Panc1 (cell line): ENCODE measurements at regions not wholly inside any gene's neighbourhood (a gene's known extent, or its start where the extent isn't known, plus 50 kb on each side); places are given as distances from the start of the nearest gene placed in this dataset.

Experiments
- ATAC-seq: fragments of 200-7000 bp; cut with Tn5 transposase; 2 replicates; pipeline ENCODE4 v1.9.1; 2020; ENCODE audit warnings: mild to moderate bottlenecking, moderate library complexity
- BruUV-seq: library from RNA; stranded (reverse); fragments of 400-500 nt; replicated peaks from 2 replicates; lab custom pipeline; 2021; lab: Mats Ljungman, UMichigan
- CTCF ChIA-PET: fragments of 300-600 bp; sonication (Branson Sonifier 250); formaldehyde crosslinking; loops from one replicate; lab custom pipeline; 2022; ENCODE audit warnings: antibody characterized with exemption; lab: Charles Lee
- POLR2A ChIA-PET: fragments of 300-600 bp; sonication (Branson Sonifier 250); formaldehyde crosslinking; loops from one replicate; lab custom pipeline; 2022; ENCODE audit warnings: antibody characterized with exemption; lab: Charles Lee
- DNase-seq: peaks from one replicate; pipeline ENCODE4 v3.0.0-alpha.2; 2010; ENCODE audit warnings: low read depth, low spot score
- H3K27ac ChIP-seq: 2 replicates; pipeline ENCODE4 v1.5.1; 2011; ENCODE audit warnings: mild to moderate bottlenecking, low read length, inconsistent platforms
- H3K27me3 ChIP-seq: fragments of 200-500 bp; sonication (Bioruptor generic); 2 replicates; pipeline ENCODE4 v1.6.0; 2014; ENCODE audit warnings: low read length, inconsistent platforms; ENCODE audit not compliant: control insufficient read depth, insufficient read depth
- H3K36me3 ChIP-seq: fragments of 200-500 bp; sonication (Bioruptor generic); 2 replicates; pipeline ENCODE4 v1.5.1; 2014; ENCODE audit warnings: inconsistent platforms, mild to moderate bottlenecking, low read length, moderate library complexity; ENCODE audit not compliant: control insufficient read depth, insufficient read depth
- H3K4me1 ChIP-seq: 2 replicates; pipeline ENCODE4 v1.5.1; 2011; ENCODE audit warnings: inconsistent platforms, mild to moderate bottlenecking, low read length, moderate library complexity; ENCODE audit not compliant: control insufficient read depth, insufficient read depth
- H3K4me3 ChIP-seq, 2 experiments: 2 replicates each; pipeline ENCODE4 v1.5.1; 2011 to 2012; ENCODE audit warnings: low read depth in 2 of 2, low read length in 2 of 2, mild to moderate bottlenecking in 2 of 2, inconsistent platforms in 1 of 2, moderate library complexity in 1 of 2
- H3K9me3 ChIP-seq: fragments of 200-500 bp; sonication (Bioruptor generic); 2 replicates; pipeline ENCODE4 v1.5.1; 2014; ENCODE audit warnings: low read depth, mild to moderate bottlenecking, inconsistent platforms, low read length, moderate library complexity; ENCODE audit not compliant: control insufficient read depth, insufficient read depth
- POLR2AphosphoS5 ChIP-seq: IDR thresholded peaks from 2 replicates; pipeline ENCODE4 v1.6.1; 2012; ENCODE audit warnings: mild to moderate bottlenecking, low read depth, low read length, moderate library complexity
- REST ChIP-seq, 2 experiments: IDR thresholded peaks; 2 replicates each; pipeline ENCODE4 v1.6.1; 2011 to 2012; ENCODE audit warnings: low read depth in 2 of 2, control low read depth in 1 of 2, low read length in 1 of 2, mild to moderate bottlenecking in 1 of 2, moderate library complexity in 1 of 2; ENCODE audit not compliant: insufficient read depth in 1 of 2
- SIN3A ChIP-seq: IDR thresholded peaks from 2 replicates; pipeline ENCODE4 v1.6.1; 2012; ENCODE audit warnings: low read depth, mild to moderate bottlenecking, low read length, moderate library complexity, borderline replicate concordance; ENCODE audit not compliant: insufficient read depth
- TCF7L2 ChIP-seq: IDR thresholded peaks from 2 replicates; pipeline ENCODE4 v1.6.1; 2011; ENCODE audit warnings: mild to moderate bottlenecking, low read depth, low read length, inconsistent platforms
- in situ Hi-C: cut with HindIII; loops from 2 replicates; pipeline ENCODE4 v1.10.0; 2016; ENCODE audit warnings: low sequenced_read_pairs, low pct_unique_long_range_greater_than_20kb
- intact Hi-C: fragments of 100-400 bp; cut with micrococcal nuclease; formaldehyde crosslinking; loops from one replicate; pipeline ENCODE4 v1.10.0; 2022; ENCODE audit not compliant: unreplicated experiment
- TF ChIP-seq, protein P1 (sequence below): fragments of 450-650 bp; IDR thresholded peaks from 2 replicates; pipeline ENCODE4 v1.5.1; 2017; ENCODE audit warnings: mild to moderate bottlenecking

DNA sequence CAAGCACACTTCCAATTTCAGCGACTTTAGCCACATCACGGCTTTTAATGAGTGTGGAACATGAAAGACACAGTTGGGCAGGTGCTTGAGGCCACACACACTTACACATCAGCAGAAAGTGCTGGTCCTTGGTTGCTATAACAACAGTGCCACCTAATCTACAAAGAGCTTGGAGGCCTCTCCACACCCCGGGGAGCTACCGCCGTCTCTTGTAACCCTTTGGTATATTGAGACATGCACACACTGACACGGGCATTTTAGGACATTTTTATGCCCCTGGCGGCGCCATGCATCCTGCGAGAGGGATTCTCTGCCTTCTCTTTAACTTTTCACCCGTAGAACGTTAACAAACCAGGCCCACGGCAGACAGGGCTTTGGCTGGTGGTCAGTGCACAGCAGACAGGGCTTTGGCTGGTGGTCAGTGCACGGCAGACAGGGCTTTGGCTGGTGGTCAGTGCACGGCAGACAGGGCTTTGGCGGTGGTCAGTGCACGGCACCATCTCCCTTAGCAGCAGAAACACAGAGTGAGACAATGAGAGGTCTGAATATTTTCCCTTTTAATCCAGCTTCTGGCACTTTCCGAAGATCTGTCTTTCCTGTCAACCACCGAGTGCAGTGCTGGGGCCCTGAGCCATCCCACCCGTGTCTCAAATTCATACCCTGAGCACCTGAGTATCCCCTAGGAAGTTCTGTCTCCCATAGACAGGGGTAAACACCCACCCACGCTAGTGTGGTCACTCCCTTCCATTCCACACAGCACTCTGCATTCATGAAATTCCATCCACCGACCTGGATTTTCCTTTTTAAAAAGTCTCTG, 116.6 kb upstream of the RPS6KA2 start:
- intact Hi-C loops (no loop called here), in situ Hi-C loops (no loop called here)
- Histone ChIP-seq H3K36me3 (no peaks in the 10 kb centered on the region), H3K27ac (no peak overlapping the region), H3K27me3 (0 out of 2 replicates have a peak, but pooled peaks cover 2% of the 10 kb centered on the region), H3K4me1 (peaks cover 6% of the 10 kb centered on the region), H3K9me3 (no peaks in the 10 kb centered on the region), H3K4me3 (no peak overlapping the region)
- BruUV-seq = no TSS peak
- DNase-seq = no peak
- no peak for ATAC-seq
- no peak for TF ChIP-seq POLR2AphosphoS5
- no peak for TF ChIP-seq REST (IDR thresholded peaks at IDR 0.05; ENCODE audit: insufficient read depth in 1 of 2, low read depth in 2 of 2, low read length in 1 of 2)
- no peak for TF ChIP-seq SIN3A
- TF ChIP-seq, protein P1, sequence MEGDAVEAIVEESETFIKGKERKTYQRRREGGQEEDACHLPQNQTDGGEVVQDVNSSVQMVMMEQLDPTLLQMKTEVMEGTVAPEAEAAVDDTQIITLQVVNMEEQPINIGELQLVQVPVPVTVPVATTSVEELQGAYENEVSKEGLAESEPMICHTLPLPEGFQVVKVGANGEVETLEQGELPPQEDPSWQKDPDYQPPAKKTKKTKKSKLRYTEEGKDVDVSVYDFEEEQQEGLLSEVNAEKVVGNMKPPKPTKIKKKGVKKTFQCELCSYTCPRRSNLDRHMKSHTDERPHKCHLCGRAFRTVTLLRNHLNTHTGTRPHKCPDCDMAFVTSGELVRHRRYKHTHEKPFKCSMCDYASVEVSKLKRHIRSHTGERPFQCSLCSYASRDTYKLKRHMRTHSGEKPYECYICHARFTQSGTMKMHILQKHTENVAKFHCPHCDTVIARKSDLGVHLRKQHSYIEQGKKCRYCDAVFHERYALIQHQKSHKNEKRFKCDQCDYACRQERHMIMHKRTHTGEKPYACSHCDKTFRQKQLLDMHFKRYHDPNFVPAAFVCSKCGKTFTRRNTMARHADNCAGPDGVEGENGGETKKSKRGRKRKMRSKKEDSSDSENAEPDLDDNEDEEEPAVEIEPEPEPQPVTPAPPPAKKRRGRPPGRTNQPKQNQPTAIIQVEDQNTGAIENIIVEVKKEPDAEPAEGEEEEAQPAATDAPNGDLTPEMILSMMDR = no peak
- TF ChIP-seq TCF7L2 = no peak
- CTCF ChIA-PET = no interaction called here
- POLR2A ChIA-PET = no interaction called here

DNA sequence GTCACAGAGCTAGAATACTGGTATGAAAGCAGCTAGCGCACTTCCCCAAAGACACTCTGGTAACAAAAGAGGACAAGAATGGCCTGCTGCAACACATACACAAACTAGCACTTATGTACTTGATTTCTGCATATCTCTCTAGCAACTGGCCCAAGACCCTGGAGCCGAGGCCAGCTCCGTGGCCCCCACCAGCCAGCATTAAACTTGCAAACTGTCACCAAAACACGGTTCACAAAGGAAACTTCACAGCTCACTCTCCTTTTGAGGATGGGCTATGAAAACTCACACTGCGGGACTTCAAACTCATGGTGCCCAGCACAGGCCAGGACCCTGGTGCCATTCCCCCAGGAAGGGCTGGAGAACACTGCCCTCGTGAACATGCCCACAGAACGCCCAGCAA, 115.9 kb upstream of the RPS6KA2 start:
- CTCF ChIA-PET = no interaction called here
- Histone ChIP-seq H3K4me1 (peaks cover 4% of the 10 kb centered on the region), H3K4me3 (no peak overlapping the region), H3K36me3 (no peaks in the 10 kb centered on the region), H3K27me3 (0 out of 2 replicates have a peak, but pooled peaks cover 2% of the 10 kb centered on the region), H3K9me3 (no peaks in the 10 kb centered on the region), H3K27ac (no peak overlapping the region)
- intact Hi-C loops (no loop called here), in situ Hi-C loops (no loop called here)
- POLR2A ChIA-PET = no interaction called here
- TF ChIP-seq SIN3A (no peak), POLR2AphosphoS5 (no peak), TCF7L2 (no peak), REST (IDR thresholded peaks at IDR 0.05; ENCODE audit: insufficient read depth in 1 of 2, low read depth in 2 of 2, low read length in 1 of 2) (no peak)
- TF ChIP-seq, protein P1 = no peak
- no peak for ATAC-seq
- no peak for DNase-seq
- no TSS peak for BruUV-seq
